IPS DF 19.7 (cell line): ENCODE measurements at regions not wholly inside any gene's neighbourhood (a gene's known extent, or its start where the extent isn't known, plus 50 kb on each side); places are given as distances from the start of the nearest gene placed in this dataset.
"Not testable (repeated sequence)": the region's sequence is repeated elsewhere in the genome, so short reads cannot be mapped to it uniquely, and the experiment has no call there.

ENCODE experiments used
- DNase-seq: peaks from one replicate; pipeline ENCODE4 v3.0.0-alpha.2; 2013; ENCODE audit warnings: low read depth, low spot score

DNA sequence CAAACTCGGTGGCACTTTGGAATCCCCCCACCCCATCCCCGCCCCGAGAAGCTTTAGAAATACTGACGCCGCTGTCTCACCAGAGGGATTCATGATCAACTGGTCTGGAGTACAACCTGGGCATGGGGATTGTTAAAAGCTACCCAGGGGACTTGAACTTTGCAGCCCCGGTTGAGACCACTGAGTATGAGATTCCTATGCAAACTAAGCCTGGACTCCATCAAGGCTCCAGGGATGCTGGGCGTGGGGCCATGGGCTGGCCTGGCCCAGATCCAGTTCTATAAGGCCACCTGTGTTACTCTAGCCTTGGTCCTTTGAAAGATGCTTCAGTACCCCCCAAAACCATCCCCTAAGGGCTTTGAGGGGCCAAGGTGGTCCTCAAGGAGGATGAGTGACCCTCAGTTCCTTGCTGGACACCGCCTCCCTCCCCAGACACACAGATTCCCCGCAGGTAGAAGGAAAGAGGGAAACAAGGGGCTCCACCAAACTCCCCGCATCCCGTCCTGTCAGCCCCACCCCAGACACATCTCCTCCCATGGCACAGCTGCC lies 68.5 kb downstream of the MRPL36 start:
- no peak for DNase-seq

- no peak for DNase-seq
Measured at GRCh38 chr5:1730487-1730847, 69.2 kb downstream of the MRPL36 start.

- no peak for DNase-seq
Measured at GRCh38 chr5:1729641-1730486, 69.8 kb downstream of the MRPL36 start.

DNA sequence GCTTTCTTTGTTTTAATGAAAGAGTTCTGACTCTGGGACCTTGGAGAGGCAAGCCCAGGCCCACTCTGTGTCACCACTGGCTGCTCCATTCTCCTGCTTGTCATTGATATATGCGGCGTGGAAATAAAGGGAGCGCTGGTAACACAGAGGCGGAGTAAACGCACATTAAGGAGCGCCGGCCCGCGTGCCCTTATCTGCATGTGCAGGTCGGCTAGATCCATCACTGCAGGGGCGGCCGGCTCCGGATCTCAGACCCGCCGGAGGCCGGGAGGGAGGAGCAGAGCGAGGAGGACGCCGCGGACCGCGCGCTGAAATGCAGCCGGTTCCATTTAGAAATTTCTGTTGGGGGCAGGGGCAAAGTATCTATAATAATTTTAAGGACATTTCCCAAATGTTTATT lies 70.8 kb downstream of the MRPL36 start:
- DNase-seq, result no peak

DNA sequence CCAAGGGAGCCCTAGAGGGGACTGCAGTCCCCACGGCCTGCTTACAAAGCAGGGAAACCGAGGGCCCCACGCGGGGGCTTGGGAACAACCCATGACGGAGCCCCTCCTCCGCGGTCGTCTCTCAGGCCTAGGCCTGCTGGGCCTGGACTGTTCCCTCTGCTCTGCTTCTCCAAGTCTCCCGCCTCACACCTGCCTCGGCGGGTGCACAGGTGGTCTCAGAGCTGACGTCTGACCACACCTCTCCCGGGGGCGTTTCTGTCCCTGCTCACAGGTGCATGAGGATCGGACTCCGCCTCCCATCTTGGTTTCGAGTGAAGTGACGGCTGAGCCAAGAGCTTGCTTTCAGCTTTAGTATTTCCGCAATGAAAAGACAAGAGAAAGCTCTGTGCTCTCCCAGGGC lies 72.1 kb downstream of the MRPL36 start:
- DNase-seq, result no peak

GRCh38 chr5:1726956-1727355 lies 72.7 kb downstream of the MRPL36 start:
- DNase-seq, result no peak

DNA sequence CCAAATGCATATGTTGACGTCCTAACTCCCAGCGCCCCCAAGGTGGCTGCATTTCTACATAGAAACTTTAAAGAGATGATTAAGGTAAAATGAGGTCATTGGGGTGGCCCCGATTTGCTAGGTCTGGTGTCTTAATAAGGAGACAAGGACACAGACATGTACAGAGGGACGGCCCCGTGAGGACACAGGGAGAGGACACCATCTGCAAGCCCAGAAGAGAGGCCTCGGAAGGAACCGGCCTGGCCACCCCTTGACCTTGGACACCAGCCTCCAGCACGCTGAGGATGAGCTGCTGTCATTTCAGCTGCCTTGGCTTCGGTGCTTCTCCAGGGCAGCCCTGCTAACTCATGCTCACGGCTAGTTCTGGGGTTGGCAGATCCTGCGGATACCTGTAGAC lies 73.2 kb downstream of the MRPL36 start:
- no peak for DNase-seq

DNA sequence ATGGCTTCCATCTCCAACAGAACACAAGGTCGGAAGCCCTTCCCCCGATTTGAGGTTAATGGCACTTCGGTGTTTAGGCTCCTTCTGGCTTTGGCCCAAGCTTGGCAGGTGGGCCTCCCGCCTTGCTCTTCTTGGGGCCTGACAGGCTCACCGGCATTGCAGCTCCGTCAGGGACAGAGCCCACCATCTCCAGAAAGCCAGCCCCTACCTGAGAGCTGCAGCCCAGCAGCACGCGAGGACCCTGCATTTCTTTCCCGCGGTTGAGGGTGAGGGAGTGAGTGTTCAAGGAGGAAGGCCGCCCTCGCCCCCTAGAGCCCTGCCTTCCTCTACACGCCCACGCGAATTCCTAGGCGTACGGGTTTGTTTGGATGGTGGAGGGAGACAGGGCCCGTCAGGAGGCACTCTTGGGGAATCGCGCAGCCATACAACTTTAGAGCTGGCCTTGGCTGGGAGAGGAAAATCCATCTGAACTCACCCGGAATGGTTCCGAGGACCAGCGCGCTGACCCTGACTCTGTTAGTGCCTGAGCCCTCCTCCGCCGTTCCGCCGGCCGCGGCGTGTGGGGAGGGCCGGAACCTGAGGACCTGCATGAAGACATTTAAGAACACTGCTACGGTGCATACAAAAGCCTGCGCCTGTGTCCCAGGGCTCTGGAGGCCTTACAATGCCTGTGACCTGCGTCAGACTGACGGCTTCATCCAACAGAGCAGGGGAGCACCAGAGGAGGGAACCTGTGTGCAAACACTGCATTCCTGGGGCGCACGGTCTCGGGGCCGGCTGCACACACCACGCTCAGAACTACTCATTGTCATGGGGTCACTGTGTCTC lies 73.8 kb downstream of the MRPL36 start:
- DNase-seq, result no peak

- no peak for DNase-seq
Measured at GRCh38 chr5:1724822-1725602, 74.6 kb downstream of the MRPL36 start.

DNA sequence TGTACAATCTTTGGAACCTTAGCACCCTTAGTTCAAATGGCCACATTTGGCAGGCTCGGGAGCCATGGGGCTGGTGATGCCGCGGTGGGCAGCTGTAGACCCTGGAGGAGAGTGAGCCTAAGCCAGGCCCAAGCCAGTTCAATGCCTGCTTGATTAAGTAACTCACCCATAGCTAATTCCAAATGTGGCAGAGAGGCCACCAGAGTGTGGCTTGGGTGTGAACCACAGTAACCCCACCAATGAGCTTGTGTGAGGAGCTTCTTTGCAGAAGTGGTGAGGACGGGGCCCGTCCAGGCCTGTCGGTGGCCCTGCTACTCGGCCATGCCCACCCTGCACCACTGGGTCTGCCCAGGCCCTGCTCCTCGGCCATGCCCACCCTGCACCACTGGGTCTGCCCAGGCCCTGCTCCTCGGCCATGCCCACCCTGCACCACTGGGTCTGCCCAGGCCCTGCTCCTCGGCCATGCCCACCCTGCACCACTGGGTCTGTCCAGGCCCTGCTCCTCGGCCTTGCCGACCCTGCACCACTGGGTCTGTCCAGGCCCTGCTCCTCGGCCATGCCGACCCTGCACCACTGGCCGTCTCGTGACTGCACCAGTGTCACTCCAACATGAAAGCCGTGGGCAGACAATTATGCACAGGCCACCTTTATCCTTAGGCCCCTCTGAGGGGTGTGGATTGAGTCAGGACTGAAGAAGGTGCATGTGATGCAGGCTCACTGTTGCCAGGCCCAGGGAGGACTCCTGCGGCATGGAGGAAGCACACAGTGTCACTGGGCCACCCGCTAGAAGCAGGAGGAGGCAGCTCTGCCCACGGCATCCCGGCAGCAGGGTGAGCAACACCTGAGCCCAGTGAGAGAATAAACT lies 75.4 kb downstream of the MRPL36 start:
- DNase-seq, result no peak

- no peak for DNase-seq
Measured at GRCh38 chr5:1723476-1723875, 76.2 kb downstream of the MRPL36 start.

DNA sequence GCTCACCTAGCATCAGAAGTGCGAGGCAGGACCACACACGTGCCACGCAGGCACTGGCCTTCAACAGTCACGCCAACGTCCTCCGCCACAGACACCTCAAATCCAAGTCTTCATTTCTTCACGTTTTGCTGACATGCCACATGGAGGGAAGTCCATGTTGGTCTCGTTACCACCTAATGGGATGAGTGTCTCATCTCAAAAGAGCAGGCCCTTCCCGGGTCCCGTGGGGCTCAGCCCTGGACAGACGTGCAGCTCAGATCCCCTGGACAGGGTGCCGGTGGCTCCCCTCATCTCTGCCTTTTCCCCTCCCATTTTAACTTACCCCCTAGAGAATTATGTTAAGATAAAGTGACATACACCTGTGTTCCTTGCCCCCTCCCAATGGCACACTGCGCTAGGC lies 76.8 kb downstream of the MRPL36 start:
- no peak for DNase-seq

DNA sequence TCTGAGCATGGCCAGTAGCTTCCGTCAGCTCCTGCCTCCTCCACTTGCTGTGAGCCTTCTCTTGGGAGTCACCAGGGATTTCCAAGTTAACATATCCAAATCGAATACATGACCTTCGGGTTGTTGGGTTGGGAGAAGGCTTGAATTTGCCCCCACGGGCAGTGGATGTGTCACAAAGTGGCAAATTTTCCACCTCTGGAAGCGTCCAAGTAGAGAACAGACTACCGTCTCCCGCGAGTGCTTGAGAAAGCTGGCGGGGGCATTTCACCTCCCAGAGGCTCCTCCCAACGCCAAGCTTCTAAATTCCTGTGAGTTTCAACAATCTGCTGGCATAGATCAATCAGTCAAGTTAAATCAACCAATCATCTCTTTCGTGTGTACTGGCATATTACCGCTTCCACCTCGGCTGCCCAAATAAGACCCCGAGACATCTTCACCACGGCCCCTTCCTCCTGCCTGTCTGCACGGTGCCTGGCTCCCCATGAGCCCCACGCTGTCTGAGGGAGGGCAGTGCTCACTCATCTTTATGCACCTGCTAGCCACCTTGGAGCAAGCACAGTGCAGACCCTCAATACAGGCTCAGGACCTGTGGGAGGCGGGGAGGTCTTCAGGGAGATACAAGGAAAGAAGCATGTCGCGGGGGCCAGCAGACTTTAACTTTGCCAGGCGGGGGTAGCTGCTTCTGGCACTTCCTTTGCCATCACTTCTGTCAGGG lies 79.1 kb downstream of the MRPL36 start:
- no peak for DNase-seq

- DNase-seq, result no peak
Measured at GRCh38 chr5:1719860-1720259, 79.8 kb downstream of the MRPL36 start.

DNA sequence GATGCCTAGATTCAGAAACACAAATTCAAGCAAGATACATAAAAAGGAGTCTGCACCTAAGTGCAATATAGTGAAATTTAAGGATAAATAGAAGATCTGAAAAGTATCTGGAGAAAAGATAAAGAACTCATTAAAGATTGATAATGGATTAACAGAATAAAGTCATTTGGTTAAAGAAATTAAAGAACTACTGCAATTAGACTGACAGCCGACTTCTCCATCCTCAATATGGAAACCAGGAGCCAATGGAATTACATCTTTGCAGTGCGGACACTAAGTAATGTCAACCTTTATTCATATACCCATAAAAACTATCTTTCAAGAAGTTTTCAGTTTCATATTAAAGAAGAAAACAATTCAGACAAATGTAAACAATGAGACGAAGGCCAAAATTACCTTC lies 81.0 kb downstream of the MRPL36 start:
- DNase-seq, result no peak

- not testable (repeated sequence) for DNase-seq
Measured at GRCh38 chr5:1710091-1710490, 89.5 kb downstream of the MRPL36 start.

DNA sequence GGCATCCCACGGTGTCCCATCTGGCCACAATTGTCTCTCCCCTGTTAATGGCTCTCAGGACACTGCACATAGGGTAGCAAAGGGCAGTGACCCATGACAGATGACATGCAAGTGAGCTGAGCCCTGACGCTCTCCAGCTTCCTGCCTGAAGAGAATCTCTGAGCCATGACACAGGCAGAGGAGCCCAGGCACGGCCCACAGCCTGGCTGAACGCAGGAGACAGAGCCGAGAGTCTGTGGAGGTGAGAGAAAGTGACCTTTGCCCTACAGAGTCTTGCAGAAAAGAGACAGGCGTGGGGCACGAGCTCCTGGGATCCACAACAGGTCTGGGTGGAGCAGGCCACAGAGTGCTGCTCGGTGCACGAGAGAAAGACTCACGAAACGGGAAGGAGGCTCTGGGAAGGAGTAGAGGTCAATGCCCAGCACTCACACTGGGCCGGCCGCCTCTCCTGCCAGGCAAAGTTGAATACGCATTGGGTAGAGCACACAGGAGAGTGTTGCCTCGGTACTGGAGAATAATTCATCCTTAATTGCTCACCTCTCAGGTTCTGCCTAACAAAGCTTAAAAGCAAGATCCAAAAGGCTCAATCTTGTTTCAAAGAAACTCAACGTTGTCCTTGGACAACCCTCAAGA lies 90.3 kb downstream of the MRPL36 start:
- DNase-seq, result no peak

GRCh38 chr5:1708592-1709141 lies 91.0 kb downstream of the MRPL36 start:
- no peak for DNase-seq

DNA sequence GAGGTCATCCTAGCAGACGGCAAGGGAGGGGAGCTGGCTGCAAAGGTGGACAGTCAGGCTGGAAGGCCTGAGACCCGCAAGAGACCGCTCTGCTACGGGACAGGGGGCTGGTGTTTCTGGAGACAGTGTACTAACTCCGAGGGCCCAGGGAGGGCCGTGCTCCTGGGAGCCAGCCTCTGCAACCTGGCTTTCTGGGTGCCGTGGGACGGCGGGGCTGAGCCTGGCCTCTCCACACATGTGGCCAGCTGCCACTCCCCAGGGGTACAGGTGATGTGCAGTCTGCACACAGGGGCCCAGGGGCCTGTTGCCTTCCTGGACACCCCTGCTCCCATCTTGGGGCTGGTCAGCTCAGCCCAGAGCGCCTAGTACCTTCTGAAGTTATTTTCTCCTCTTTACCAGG lies 92.2 kb downstream of the MRPL36 start:
- DNase-seq, result no peak

DNA sequence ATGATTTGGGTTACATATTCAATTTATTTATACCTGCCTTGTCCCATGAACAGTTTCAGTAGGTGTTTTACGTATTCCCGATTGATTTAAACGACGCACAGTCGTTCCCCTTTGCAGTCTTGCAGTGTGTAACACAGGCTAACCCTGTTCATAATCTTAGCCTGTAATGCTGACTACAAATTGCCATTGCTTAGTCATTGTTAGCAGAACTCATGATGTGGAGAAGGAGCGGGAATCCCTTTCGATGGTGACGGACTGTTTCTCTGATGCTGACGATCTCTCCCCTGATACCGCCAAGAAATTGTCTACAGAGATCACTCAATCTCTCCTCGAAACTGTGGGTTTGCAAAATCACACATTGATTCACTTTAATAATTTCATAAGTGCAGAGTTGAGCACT lies 93.2 kb downstream of the MRPL36 start:
- DNase-seq, result no peak
